KMS-11 (cell line): ENCODE measurements at regions not wholly inside any gene's neighbourhood (a gene's known extent, or its start where the extent isn't known, plus 50 kb on each side); places are given as distances from the start of the nearest gene placed in this dataset.

Source experiments
- H2AFZ ChIP-seq: fragments of 200-600 bp; sonication (generic); 2 replicates; pipeline ENCODE4 v1.6.1; 2016; ENCODE audit warnings: antibody characterized with exemption, mixed run types, low read depth
- H3K27ac ChIP-seq: fragments of 200-600 bp; sonication (generic); 2 replicates; pipeline ENCODE4 v1.6.1; 2016; ENCODE audit warnings: mild to moderate bottlenecking, mixed run types
- H3K27me3 ChIP-seq: fragments of 200-600 bp; sonication (generic); 2 replicates; pipeline ENCODE4 v1.6.1; 2017; ENCODE audit warnings: mild to moderate bottlenecking, low read depth, mixed run types, moderate library complexity; ENCODE audit not compliant: insufficient read depth
- H3K36me3 ChIP-seq: fragments of 200-600 bp; sonication (generic); 2 replicates; pipeline ENCODE4 v1.6.1; 2017; ENCODE audit warnings: mild to moderate bottlenecking, mixed run types; ENCODE audit not compliant: insufficient read depth
- H3K4me1 ChIP-seq: fragments of 200-600 bp; sonication (generic); 2 replicates; pipeline ENCODE4 v1.6.1; 2016; ENCODE audit warnings: mild to moderate bottlenecking, low read depth, mixed run types; ENCODE audit not compliant: poor library complexity, severe bottlenecking
- H3K4me2 ChIP-seq: fragments of 200-600 bp; sonication (generic); 2 replicates; pipeline ENCODE4 v1.7.0; 2016; ENCODE audit warnings: mild to moderate bottlenecking, mixed run types
- H3K4me3 ChIP-seq: fragments of 200-600 bp; sonication (generic); IDR thresholded peaks from 2 replicates; pipeline ENCODE4 v1.6.1; 2017; ENCODE audit warnings: low read depth, low read length, mixed read lengths; ENCODE audit not compliant: insufficient read depth
- H3K79me2 ChIP-seq: fragments of 200-600 bp; sonication (generic); 2 replicates; pipeline ENCODE4 v1.6.1; 2016; ENCODE audit warnings: low read depth, mixed run types; ENCODE audit not compliant: insufficient read depth
- H3K9ac ChIP-seq: fragments of 200-600 bp; sonication (generic); 2 replicates; pipeline ENCODE4 v1.6.1; 2016; ENCODE audit warnings: mild to moderate bottlenecking, mixed run types
- H4K20me1 ChIP-seq: fragments of 200-600 bp; sonication (generic); 2 replicates; pipeline ENCODE4 v1.6.1; 2016; ENCODE audit warnings: mild to moderate bottlenecking, mixed run types; ENCODE audit not compliant: insufficient read depth
- CTCF ChIP-seq: fragments of 200-600 bp; sonication (generic); conservative IDR thresholded peaks from 2 replicates; pipeline ENCODE4 v1.6.1; 2017; ENCODE audit warnings: low read depth, mild to moderate bottlenecking, antibody characterized with exemption, low read length, moderate library complexity, mixed read lengths

DNA sequence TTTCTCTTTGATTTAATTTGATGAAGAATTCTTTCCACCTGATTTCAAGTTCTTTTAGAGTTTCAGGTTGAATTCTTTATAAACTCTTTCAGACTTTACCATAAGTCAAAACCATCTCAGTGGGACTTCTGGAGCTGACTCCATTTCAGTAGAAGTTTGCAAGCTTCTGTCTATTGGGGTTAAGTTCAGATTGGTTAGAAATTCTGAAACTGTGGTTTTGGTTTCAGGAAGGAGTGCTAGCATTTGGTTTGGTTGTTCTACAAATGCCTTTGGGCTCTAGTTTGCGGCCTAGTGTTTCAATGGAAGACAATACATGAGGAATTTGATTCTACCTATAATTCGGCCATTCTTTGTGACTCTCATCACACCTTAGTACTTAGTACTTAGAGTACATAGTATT, 176.8 kb upstream of the RHOBTB1 start:
- TF ChIP-seq CTCF, result no peak
- Histone ChIP-seq H2AFZ (no peak overlapping the region), H3K4me1 (peaks cover 41% of the 10 kb centered on the region)

GRCh38 chr10:61119573-61119972, 175.6 kb upstream of the RHOBTB1 start:
- H3K36me3 ChIP-seq, result no peaks in the 10 kb centered on the region
- no peak overlapping the region for H3K4me2 ChIP-seq
- no peak for TF ChIP-seq CTCF
- no peak overlapping the region for H2AFZ ChIP-seq
- no peak overlapping the region for H3K4me3 ChIP-seq
- H3K27ac ChIP-seq, result no peak overlapping the region
- H3K4me1 ChIP-seq, result peaks cover 32% of the 10 kb centered on the region
- no peak overlapping the region for H3K9ac ChIP-seq
- H4K20me1 ChIP-seq, result no peaks in the 10 kb centered on the region
- no peaks in the 10 kb centered on the region for H3K27me3 ChIP-seq
- H3K79me2 ChIP-seq, result no peaks in the 10 kb centered on the region

More for the DNA sequence above, 176.8 kb upstream of the RHOBTB1 start:
- Histone ChIP-seq H3K9ac (no peak overlapping the region), H3K36me3 (no peaks in the 10 kb centered on the region), H3K27ac (peak overlapping the region; percentile 4; the same call in 1 of the 2 replicates), H3K79me2 (no peaks in the 10 kb centered on the region), H4K20me1 (no peaks in the 10 kb centered on the region), H3K4me2 (peak overlapping the region; percentile 15), H3K4me3 (no peak overlapping the region), H3K27me3 (no peaks in the 10 kb centered on the region)

GRCh38 chr10:61115897-61116296, 171.9 kb upstream of the RHOBTB1 start:
- Histone ChIP-seq H2AFZ (no peak overlapping the region), H3K79me2 (no peaks in the 10 kb centered on the region)
- no peak for TF ChIP-seq CTCF

GRCh38 chr10:61112771-61113170, 168.8 kb upstream of the RHOBTB1 start:
- no peak overlapping the region for H3K4me3 ChIP-seq
- no peaks in the 10 kb centered on the region for H3K79me2 ChIP-seq
- H2AFZ ChIP-seq, result no peak overlapping the region
- no peak overlapping the region for H3K9ac ChIP-seq
- H3K27ac ChIP-seq, result no peak overlapping the region
- no peaks in the 10 kb centered on the region for H4K20me1 ChIP-seq
- no peaks in the 10 kb centered on the region for H3K36me3 ChIP-seq
- no peaks in the 10 kb centered on the region for H3K27me3 ChIP-seq
- H3K4me2 ChIP-seq, result no peak overlapping the region
- H3K4me1 ChIP-seq, result no peaks in the 10 kb centered on the region
- TF ChIP-seq CTCF, result no peak

More at GRCh38 chr10:61115897-61116296, 171.9 kb upstream of the RHOBTB1 start:
- Histone ChIP-seq H4K20me1 (no peaks in the 10 kb centered on the region), H3K27me3 (no peaks in the 10 kb centered on the region), H3K4me1 (peaks cover 19% of the 10 kb centered on the region), H3K4me2 (no peak overlapping the region), H3K9ac (no peak overlapping the region), H3K36me3 (no peaks in the 10 kb centered on the region), H3K4me3 (no peak overlapping the region), H3K27ac (no peak overlapping the region)

- Histone ChIP-seq H4K20me1 (no peaks in the 10 kb centered on the region), H3K4me3 (no peak overlapping the region), H3K4me1 (no peaks in the 10 kb centered on the region), H3K27me3 (no peaks in the 10 kb centered on the region), H3K4me2 (no peak overlapping the region), H3K9ac (no peak overlapping the region), H3K79me2 (no peaks in the 10 kb centered on the region), H3K27ac (no peak overlapping the region), H2AFZ (no peak overlapping the region), H3K36me3 (no peaks in the 10 kb centered on the region)
- TF ChIP-seq CTCF, result no peak
These were observed 167.0 kb upstream of the RHOBTB1 start for GRCh38 chr10:61110936-61111335.
